Panc1 (cell line): ENCODE measurements at regions not wholly inside any gene's neighbourhood (a gene's known extent, or its start where the extent isn't known, plus 50 kb on each side); places are given as distances from the start of the nearest gene placed in this dataset.

Experiments used
- ATAC-seq: fragments of 200-7000 bp; cut with Tn5 transposase; 2 replicates; pipeline ENCODE4 v1.9.1; 2020; ENCODE audit warnings: mild to moderate bottlenecking, moderate library complexity
- BruUV-seq: library from RNA; stranded (reverse); fragments of 400-500 nt; replicated peaks from 2 replicates; lab custom pipeline; 2021; lab: Mats Ljungman, UMichigan
- CTCF ChIA-PET: fragments of 300-600 bp; sonication (Branson Sonifier 250); formaldehyde crosslinking; loops from one replicate; lab custom pipeline; 2022; ENCODE audit warnings: antibody characterized with exemption; lab: Charles Lee
- POLR2A ChIA-PET: fragments of 300-600 bp; sonication (Branson Sonifier 250); formaldehyde crosslinking; loops from one replicate; lab custom pipeline; 2022; ENCODE audit warnings: antibody characterized with exemption; lab: Charles Lee
- DNase-seq: peaks from one replicate; pipeline ENCODE4 v3.0.0-alpha.2; 2010; ENCODE audit warnings: low read depth, low spot score
- H3K27ac ChIP-seq: 2 replicates; pipeline ENCODE4 v1.5.1; 2011; ENCODE audit warnings: mild to moderate bottlenecking, low read length, inconsistent platforms
- H3K27me3 ChIP-seq: fragments of 200-500 bp; sonication (Bioruptor generic); 2 replicates; pipeline ENCODE4 v1.6.0; 2014; ENCODE audit warnings: low read length, inconsistent platforms; ENCODE audit not compliant: control insufficient read depth, insufficient read depth
- H3K36me3 ChIP-seq: fragments of 200-500 bp; sonication (Bioruptor generic); 2 replicates; pipeline ENCODE4 v1.5.1; 2014; ENCODE audit warnings: inconsistent platforms, mild to moderate bottlenecking, low read length, moderate library complexity; ENCODE audit not compliant: control insufficient read depth, insufficient read depth
- H3K4me1 ChIP-seq: 2 replicates; pipeline ENCODE4 v1.5.1; 2011; ENCODE audit warnings: inconsistent platforms, mild to moderate bottlenecking, low read length, moderate library complexity; ENCODE audit not compliant: control insufficient read depth, insufficient read depth
- H3K4me3 ChIP-seq, 2 experiments: 2 replicates each; pipeline ENCODE4 v1.5.1; 2011 to 2012; ENCODE audit warnings: low read depth in 2 of 2, low read length in 2 of 2, mild to moderate bottlenecking in 2 of 2, inconsistent platforms in 1 of 2, moderate library complexity in 1 of 2
- H3K9me3 ChIP-seq: fragments of 200-500 bp; sonication (Bioruptor generic); 2 replicates; pipeline ENCODE4 v1.5.1; 2014; ENCODE audit warnings: low read depth, mild to moderate bottlenecking, inconsistent platforms, low read length, moderate library complexity; ENCODE audit not compliant: control insufficient read depth, insufficient read depth
- CTCF ChIP-seq: fragments of 450-650 bp; IDR thresholded peaks from 2 replicates; pipeline ENCODE4 v1.5.1; 2017; ENCODE audit warnings: mild to moderate bottlenecking
- POLR2AphosphoS5 ChIP-seq: IDR thresholded peaks from 2 replicates; pipeline ENCODE4 v1.6.1; 2012; ENCODE audit warnings: mild to moderate bottlenecking, low read depth, low read length, moderate library complexity
- REST ChIP-seq, 2 experiments: IDR thresholded peaks; 2 replicates each; pipeline ENCODE4 v1.6.1; 2011 to 2012; ENCODE audit warnings: low read depth in 2 of 2, control low read depth in 1 of 2, low read length in 1 of 2, mild to moderate bottlenecking in 1 of 2, moderate library complexity in 1 of 2; ENCODE audit not compliant: insufficient read depth in 1 of 2
- SIN3A ChIP-seq: IDR thresholded peaks from 2 replicates; pipeline ENCODE4 v1.6.1; 2012; ENCODE audit warnings: low read depth, mild to moderate bottlenecking, low read length, moderate library complexity, borderline replicate concordance; ENCODE audit not compliant: insufficient read depth
- TCF7L2 ChIP-seq: IDR thresholded peaks from 2 replicates; pipeline ENCODE4 v1.6.1; 2011; ENCODE audit warnings: mild to moderate bottlenecking, low read depth, low read length, inconsistent platforms
- in situ Hi-C: cut with HindIII; loops from 2 replicates; pipeline ENCODE4 v1.10.0; 2016; ENCODE audit warnings: low sequenced_read_pairs, low pct_unique_long_range_greater_than_20kb
- intact Hi-C: fragments of 100-400 bp; cut with micrococcal nuclease; formaldehyde crosslinking; loops from one replicate; pipeline ENCODE4 v1.10.0; 2022; ENCODE audit not compliant: unreplicated experiment

- DNase-seq (no peak), ATAC-seq (no peak)
- ChIA-PET POLR2A (no interaction called here), CTCF (no interaction called here)
- Histone ChIP-seq H3K27me3 (no peaks in the 10 kb centered on the region), H3K4me1 (no peaks in the 10 kb centered on the region), H3K36me3 (no peaks in the 10 kb centered on the region), H3K4me3 (no peak overlapping the region), H3K27ac (no peak overlapping the region), H3K9me3 (no peaks in the 10 kb centered on the region)
- in situ Hi-C loops (no loop called here), intact Hi-C loops (no loop called here)
- BruUV-seq: no TSS peak
- no peak for TF ChIP-seq SIN3A
These were observed 134.4 kb upstream of the KCNH8 start for GRCh38 chr3:19013879-19014278.

GRCh38 chr3:19012846-19013245, 135.5 kb upstream of the KCNH8 start:
- DNase-seq: no peak
- H3K27me3 ChIP-seq: no peaks in the 10 kb centered on the region
- POLR2A ChIA-PET: no interaction called here
- no peaks in the 10 kb centered on the region for H3K9me3 ChIP-seq
- H3K27ac ChIP-seq: no peak overlapping the region
- no peaks in the 10 kb centered on the region for H3K36me3 ChIP-seq
- in situ Hi-C loops (no loop called here), intact Hi-C loops (no loop called here)
- BruUV-seq: no TSS peak
- no peaks in the 10 kb centered on the region for H3K4me1 ChIP-seq
- no peak for ATAC-seq
- CTCF ChIA-PET: no interaction called here
- H3K4me3 ChIP-seq: no peak overlapping the region
- TF ChIP-seq SIN3A (no peak), POLR2AphosphoS5 (no peak), TCF7L2 (no peak), REST (IDR thresholded peaks at IDR 0.05; ENCODE audit: insufficient read depth in 1 of 2, low read depth in 2 of 2, low read length in 1 of 2) (no peak), CTCF (no peak)

GRCh38 chr3:19002606-19003005, 145.7 kb upstream of the KCNH8 start:
- Histone ChIP-seq H3K36me3 (no peaks in the 10 kb centered on the region), H3K4me1 (no peaks in the 10 kb centered on the region), H3K9me3 (no peaks in the 10 kb centered on the region), H3K4me3 (no peak overlapping the region), H3K27me3 (no peaks in the 10 kb centered on the region), H3K27ac (no peak overlapping the region)
- intact Hi-C loops (no loop called here), in situ Hi-C loops (no loop called here)
- ChIA-PET CTCF (no interaction called here), POLR2A (no interaction called here)
- no peak for ATAC-seq
- TF ChIP-seq SIN3A (no peak), CTCF (no peak), TCF7L2 (no peak), REST (IDR thresholded peaks at IDR 0.05; ENCODE audit: insufficient read depth in 1 of 2, low read depth in 2 of 2, low read length in 1 of 2) (no peak), POLR2AphosphoS5 (no peak)
- BruUV-seq: no TSS peak
- no peak for DNase-seq
